G401 (cell line): ENCODE measurements at regions not wholly inside any gene's neighbourhood (a gene's known extent, or its start where the extent isn't known, plus 50 kb on each side); places are given as distances from the start of the nearest gene placed in this dataset.
"Not testable (repeated sequence)": the region's sequence is repeated elsewhere in the genome, so short reads cannot be mapped to it uniquely, and the experiment has no call there.

Source experiments
- DNase-seq: peaks from one replicate; pipeline ENCODE4 v3.0.0-alpha.2; 2015; ENCODE audit warnings: low spot score
- in situ Hi-C: cut with HindIII; loops from 2 replicates; pipeline ENCODE4 v1.10.0; 2016; ENCODE audit warnings: low sequenced_read_pairs, mixed read lengths

DNA sequence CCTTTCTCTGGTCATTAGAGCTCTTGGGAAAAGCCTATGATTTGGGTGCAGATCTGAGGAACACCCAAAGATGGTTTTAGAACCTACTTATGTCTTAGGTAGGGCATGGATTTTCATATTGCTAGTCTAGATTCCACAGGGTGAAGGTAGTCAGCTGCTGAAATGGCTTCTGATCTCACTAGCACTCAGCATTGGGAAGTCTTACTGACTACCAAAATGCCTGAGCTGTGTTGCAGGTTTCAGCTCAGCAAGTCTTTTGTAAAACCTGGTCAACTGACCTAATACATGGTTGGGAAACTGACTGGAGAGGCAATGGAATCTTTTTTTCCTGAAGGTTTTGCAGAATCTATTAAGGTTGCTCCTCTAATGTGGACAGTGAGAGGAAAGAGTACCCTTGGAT, 136.4 kb downstream of the CCNG2 start:
- DNase-seq: no peak
- in situ Hi-C loops: no loop called here

DNA sequence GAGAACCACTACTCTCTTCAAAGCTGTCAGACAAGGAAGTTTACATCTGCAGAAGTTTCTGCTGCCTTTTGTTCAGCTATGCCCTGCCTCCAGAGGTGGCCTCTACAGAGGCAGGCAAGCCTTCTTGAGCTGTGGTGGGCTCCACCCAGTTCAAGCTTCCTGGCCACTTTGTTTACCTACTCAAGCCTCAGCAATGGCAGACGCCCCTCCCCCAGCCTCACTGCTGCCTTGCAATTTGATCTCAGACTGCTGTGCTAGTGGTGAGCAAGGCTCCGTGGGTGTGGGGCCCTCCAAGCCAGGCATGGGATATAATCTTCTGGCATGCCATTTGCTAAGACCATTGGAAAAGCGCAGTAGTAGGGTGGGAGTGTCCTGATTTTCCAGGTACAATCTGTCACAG, 144.0 kb downstream of the CCNG2 start:
- DNase-seq, in situ Hi-C loops: not testable (repeated sequence)

DNA sequence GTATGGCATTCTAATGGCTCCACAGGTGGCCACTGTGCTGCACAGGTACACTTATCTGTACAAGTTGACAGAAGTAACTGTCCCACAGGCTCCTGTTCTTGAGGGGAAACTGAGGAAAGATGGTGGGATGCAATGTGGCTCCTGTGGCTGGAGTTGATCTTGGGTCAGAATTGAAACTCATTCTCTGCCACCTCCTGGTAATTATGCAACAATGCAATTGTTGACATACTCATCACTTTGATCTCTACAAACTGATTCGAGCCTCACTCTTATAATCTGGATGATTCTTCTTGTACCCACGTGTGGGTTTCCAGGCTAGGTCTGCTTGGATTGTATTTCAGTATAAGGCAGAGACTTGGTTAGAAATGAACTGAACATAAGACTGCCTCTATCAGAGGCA, 148.8 kb downstream of the CCNG2 start:
- DNase-seq: no peak
- in situ Hi-C loops: no loop called here

DNA sequence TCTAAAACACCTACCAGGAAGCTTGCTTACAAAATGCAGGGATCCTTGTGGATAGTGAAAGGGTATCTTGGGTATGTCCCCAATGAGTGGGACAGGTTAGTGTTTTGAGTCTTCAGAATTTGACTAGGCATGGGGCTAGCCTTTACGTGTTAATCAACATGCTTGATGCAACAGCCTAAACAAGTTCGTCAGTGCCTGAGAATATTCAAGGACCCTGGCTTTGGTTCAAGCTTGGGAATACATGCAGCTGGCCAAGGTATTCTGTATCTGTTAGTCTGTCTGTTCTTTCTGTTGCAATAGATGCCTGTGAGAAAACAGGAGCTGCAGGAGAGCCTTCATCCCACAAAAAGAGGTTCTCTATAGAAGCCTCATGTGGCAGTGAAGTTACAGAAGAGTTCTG, 149.5 kb downstream of the CCNG2 start:
- DNase-seq: no peak
- in situ Hi-C loops: no loop called here

DNA sequence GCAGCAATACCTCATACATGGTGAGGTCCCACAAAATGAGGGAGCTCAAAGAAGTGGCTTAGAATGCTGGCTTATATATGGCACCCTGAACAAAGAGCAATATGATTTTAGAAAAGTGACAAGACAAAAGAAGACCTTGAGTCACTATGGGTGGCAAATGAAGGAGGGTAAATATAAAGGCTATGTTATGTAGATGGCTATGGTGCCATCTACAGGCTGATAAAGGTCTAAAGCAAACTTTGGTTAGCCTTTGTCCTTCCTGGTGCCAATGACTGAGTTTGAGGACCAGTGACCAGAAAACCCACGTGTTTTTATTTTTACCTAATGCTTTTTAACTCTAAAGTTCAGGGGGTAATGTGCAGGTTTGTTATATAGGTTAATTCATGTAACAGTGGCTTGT, 151.8 kb downstream of the CCNG2 start:
- peak; percentile 36 for DNase-seq
- in situ Hi-C loops: no loop called here

DNA sequence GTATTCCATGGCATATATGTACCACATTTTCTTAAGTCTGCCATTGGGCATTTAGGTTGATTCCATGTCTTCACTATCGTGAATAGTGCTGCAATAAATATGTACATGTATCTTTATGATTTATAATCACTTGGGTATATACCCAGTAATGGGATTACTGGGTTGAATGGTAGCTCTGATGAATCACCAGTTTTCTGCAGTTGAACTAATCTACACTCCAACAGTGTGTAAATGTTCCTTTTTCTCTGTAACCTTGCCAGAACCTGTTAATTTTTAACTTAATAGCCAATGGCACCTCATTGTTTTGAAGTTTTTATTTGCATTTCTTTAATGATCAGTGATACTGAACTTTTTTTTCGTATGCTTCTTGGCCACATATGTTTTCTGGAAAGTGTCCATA, 152.5 kb downstream of the CCNG2 start:
- no peak for DNase-seq
- in situ Hi-C loops: no loop called here

DNA sequence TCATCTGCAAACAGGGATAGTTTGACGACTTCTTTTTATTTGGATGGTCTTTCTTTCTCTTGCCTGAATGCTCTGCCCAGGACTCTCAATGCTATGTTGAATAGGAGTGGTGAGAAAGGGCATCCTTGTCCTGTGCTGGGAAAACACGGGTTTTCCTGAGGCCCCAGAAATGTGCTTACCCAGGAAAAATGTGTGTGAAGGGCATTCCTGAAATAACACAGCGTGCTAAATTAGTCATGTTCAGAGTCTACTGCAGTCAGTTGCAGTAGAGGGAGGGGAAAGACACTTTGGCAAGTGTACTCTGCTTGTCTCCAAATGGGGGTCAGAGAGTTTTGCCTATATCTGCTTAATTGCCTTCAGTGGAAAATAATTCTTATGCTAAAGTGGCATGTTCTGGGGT, 153.9 kb downstream of the CCNG2 start:
- no peak for DNase-seq
- in situ Hi-C loops: no loop called here

DNA sequence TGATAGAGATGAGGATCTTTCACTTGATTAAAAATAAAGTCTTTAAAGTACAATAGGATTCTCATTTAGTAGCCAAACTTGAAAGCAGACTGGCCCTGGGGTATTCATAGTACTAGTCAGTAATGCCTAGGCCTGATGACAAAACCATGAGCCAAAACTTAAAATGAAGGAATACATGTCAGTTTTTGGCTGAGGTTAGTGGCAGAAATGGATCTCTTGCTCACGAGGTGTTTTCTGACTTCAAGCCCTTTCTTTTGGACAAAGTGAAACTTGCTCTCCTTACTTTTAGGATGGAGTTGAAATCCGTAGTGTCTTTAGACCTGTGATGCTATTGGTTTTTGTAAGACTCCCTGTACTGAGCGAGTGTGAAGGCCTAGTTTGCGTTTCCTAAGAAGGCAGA, 157.7 kb downstream of the CCNG2 start:
- DNase-seq: no peak
- in situ Hi-C loops: no loop called here

DNA sequence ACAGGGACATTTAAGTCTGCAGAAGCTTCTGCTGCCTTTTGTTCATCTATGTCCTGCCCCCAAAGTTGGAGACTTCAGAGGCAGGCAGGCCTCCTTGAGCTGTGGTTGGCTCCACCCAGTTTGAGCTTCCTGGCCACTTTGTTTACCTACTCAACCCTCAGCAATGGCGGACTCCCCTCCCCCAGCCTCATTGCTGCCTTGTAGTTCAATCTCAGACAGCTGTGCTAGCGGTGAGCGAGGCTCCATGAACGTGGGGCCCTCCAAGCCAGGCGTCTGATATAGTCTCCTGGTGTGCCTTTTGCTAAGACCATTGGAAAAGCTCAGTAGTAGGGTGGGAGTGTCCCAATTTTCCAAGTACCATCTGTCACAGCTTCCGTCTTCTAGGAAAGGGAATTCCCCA, 170.1 kb downstream of the CCNG2 start:
- in situ Hi-C loops: no loop called here
- DNase-seq: no peak

DNA sequence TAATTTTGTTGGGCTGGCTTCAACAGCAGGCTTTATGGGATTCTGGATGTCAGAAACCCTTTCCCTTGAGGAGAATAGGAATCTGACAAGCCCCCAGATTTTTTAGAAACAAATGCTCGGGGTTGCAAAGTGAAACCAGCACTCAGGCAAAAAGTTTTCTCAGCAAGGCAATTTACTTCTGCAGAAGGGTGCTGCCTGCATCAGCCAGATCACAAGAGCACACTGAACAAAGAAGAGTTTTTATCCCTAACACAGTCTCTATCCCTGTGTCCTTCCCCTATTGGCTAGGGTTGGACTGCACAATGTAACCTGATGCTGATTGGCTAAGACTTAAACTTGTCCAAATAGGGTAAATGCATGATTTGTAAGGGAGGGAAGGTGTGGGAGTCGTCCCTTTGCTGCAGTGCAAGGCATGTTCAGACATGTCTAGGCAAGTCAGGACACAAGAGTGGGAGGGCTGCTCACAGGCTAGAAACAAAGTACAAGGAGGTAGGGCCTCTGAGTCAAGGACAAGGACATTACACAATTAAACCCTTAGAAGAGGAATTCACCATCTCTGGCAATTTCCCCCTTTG, 175.8 kb downstream of the CCNG2 start:
- no peak for DNase-seq
- in situ Hi-C loops: no loop called here

DNA sequence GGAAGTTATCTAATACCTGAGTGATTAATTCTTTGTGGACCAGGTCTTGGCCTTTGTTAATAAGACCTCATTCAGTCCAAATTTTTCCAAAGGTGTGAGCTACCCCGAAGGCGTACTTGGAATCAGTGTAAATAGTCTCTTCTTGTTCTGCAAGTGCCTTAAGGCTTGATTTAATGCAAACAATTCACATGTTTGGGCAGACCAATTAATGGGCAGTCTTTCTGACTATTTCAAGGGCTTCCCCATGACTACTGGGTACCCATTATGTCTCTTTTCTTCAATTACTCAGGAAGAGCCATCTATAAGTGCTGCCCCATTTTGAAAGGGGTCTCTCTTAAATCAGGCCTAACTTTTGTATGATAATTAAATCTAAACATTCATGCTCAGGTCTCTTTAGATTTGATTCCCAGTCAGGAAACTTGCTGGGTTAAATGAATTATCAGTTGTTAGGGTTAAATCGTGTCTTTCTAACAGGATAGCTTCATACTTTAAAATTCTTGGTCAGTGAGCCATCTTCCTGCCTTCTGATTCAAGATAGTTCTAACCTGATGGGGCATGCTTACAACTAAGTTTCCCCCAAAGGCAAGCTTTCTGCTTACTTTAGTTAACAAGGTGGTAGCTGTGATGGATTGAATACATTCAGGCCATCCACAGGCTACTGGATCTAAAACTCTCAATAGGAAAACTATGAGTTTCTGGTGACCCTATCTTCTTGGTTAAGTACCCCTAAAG, 179.6 kb downstream of the CCNG2 start:
- in situ Hi-C loops: no loop called here
- no peak for DNase-seq

DNA sequence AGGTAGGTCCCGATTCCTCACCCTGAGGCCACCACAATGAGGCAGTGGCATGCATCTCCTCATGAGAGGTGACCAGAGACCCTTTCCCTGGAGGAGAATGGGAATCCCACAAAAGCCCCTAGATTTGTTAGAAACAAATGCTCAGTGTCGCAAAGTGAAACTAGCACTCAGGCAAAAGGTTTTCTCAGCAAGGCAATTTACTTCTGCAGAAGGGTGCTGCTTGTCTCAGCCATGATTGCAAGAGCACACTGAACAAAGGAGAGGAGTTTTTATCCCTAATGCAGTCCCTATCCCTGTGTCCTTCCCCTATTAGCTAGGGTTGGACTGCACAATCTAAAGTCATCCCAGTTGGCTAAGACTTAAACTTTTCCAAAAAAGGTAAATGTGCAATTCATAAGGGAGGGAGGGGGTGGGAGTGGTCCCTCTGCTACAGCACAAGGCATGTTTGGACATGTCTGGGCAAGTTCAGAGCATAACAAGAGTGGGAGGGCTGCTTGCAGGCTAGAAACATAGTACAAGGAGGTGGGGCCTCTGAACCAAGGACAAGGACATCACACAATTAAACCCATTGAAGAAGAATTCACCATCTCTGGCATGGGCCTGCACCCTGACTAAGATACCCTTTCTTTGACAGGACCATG, 185.3 kb downstream of the CCNG2 start:
- in situ Hi-C loops: no loop called here
- DNase-seq: no peak

DNA sequence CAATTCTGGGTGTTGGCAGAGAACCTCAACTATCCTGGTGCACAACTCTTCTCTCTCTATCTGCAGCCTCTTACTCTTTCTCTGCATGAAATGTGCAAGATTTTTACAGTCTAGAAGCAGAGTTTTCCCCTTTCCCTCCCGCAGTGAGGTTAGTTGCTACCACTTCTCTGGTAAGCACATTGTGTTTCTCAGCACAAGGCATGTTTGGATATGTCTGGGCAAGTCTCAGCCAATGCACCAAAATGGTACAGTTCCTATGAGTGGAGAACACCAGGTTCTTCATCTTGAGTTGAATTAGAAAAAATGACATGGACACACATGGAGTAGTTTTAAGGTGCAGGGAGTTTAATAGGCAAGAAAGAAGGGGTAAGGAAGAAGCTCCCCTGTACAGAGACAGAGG, 187.0 kb downstream of the CCNG2 start:
- no peak for DNase-seq
- in situ Hi-C loops: no loop called here

DNA sequence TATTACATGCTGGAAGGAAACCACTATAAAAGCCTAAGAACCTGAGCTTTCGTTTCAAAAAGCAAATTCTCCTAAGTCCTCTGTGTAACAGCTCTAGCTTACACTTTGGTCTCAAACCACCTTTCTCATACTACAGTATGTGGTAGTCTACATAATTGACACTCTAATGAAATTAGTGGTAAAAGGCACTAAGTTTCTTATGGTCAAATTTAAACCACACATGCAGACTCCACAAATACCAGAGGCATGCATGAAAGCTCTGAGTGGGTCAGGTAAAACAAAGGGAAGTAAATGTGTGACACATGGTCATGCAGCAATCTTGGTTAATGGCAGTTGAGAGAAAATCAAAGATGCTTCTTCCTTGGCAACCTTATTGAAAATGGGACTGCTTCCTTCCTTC, 187.8 kb downstream of the CCNG2 start:
- in situ Hi-C loops: no loop called here
- DNase-seq: no peak

DNA sequence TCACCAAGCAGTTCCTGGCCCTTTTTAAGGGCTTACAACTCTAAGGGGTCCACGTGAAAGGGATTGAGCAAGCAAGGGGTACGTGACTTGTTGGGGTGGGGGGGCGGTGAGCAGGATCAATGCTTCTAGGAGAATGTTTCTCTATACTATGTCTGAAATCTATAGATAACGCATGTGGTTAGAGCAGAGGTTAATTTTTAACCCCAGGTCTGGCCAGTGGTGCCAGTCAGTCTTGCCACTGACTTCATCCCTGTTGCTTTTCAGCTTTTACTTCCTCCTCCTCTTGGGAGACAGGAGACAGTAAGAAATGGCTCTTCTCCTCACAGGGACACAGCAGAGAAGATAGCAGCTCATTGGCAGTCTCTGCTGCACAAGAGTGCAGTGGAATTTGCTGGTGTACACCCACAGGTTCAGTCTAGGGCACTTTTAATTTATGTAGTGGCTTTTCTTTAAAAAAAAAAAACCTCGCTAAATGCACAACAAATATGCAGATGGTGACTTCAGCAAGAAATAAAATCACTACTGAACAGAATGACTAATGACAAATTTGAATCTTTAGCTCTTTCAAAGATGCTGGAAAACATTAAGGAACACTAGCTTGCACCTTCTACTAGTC, 190.5 kb downstream of the CCNG2 start:
- DNase-seq: no peak
- in situ Hi-C loops: no loop called here

DNA sequence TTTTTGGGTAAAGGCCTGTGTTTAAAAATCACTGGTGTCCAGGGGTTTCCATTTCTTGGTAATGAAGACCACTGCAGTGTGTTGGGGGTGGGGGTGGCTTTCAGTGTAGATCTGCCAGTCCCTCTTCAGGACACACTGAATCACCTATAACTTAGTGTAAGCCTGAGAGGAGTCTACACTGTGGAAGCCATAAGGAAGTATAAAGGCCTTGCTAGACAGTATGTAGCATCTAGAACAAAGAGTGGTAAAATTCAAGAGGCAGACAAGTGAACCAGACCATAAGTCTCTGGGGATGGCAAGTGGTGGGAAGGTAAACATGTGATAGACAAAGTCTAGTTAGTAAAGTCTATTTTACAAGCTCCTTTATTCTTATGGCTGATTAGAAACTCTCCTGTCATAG, 191.8 kb downstream of the CCNG2 start:
- DNase-seq: no peak
- in situ Hi-C loops: no loop called here

DNA sequence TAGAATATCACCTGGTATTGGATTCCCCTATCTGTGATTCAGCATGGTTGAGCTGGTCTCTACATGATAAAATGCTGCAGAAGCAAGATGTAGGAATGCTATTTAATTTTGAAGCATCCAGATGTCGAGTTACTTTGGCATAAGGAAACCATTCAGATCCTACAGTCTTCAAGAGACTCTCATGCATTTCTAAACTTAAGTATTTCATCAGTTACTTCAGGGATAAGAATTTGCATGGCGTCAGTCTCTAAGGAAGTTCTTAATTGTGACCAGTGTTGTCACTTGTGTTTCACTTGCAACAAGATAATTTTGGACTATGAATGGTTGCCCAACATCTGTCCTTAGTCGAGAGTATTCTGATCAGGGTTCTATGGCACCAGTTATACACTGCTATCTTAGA, 192.4 kb downstream of the CCNG2 start:
- in situ Hi-C loops: no loop called here
- no peak for DNase-seq

DNA sequence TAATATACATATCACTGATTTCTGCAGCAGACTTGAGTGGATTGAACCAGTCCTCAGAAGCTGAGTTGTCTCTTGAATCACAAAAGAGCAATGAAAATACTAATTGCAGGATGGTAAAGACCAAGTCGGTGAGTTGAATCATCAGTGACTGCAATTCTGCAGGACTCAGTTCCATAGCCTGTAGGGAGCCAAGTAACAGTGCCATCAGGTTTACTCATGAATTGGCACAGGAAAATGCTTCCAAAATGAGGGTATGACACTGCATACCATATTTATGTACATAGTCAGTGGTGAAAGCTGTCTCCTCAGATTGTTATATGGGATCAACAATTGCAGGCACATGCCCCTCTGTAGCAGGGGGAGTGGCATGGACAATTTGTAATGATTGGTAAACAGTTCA, 192.8 kb downstream of the CCNG2 start:
- in situ Hi-C loops: no loop called here
- DNase-seq: no peak

DNA sequence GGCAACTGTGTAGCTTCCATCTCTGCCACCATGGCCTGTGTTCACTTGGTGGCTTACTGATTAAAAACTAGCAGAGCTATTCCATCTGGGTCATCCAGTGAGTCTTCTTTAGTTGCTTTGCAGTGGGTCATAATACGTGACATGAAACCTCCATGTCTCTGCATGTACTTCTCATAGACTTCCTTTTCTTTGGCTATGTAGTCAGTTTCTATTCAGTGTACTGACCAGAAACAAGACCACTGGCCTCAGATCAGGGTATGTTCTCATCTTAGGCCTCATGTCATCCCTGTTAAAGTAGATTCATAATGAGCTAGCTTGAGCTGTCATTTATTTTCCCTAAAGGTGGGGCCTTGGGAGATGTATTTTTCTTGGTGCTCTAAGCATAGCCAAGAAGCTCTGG, 195.2 kb downstream of the CCNG2 start:
- no peak for DNase-seq
- in situ Hi-C loops: no loop called here

DNA sequence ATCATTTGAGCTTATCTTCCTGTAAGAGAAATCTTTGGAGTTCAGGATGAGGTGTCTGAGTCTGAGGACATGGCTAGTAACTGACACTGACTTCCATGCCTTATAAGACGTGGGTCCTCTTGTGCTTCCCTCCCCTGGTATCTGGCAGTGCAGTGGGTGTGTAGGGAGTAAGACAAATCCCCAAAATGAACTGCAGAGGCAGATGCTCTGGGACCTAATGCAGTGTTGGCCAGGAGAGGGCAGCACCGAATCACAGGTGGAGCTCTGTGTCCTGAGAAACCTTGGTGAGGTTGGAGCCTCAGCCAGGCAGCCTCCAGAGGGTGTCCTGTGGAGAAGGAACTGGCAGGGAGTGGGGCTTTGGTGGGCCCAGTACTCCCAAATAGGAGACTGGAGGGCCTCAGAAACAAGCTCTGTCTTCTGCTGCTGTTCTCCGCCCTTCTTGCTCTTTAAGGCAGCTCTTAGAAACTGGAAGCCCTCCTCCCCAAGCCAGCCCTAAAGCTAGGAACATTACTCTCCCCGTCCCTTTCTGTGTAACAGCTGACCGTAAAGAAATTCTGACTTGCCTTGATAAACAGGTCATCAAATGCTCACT, 196.8 kb downstream of the CCNG2 start:
- in situ Hi-C loops: not testable (repeated sequence)

More for the DNA sequence above, 196.8 kb downstream of the CCNG2 start:
- DNase-seq: not testable (repeated sequence)
